ENCODE measurements at regions not wholly inside any gene's neighbourhood (a gene's known extent, or its start where the extent isn't known, plus 50 kb on each side); places are given as distances from the start of the nearest gene placed in this dataset.

- TF ChIP-seq CTCF (IDR thresholded peaks at IDR 0.05; ENCODE audit: low read depth, low read length), result no peak
- Histone ChIP-seq H3K27ac (no peak overlapping the region), H3K4me3 (ENCODE audit: low read depth, low read length) (no peak overlapping the region), H3K36me3 (no peaks in the 10 kb centered on the region), H3K9me3 (ENCODE audit: severe bottlenecking) (no peaks in the 10 kb centered on the region), H3K27me3 (ENCODE audit: insufficient read depth, low read depth, severe bottlenecking) (no peaks in the 10 kb centered on the region)
- DNase-seq, result no peak
Measured at GRCh38 chr1:30334767-30335166, 388.6 kb downstream of the MATN1 start.

- DNase-seq, result no peak
- Histone ChIP-seq H3K9me3 (ENCODE audit: severe bottlenecking) (no peaks in the 10 kb centered on the region), H3K27me3 (ENCODE audit: insufficient read depth, low read depth, severe bottlenecking) (no peaks in the 10 kb centered on the region), H3K36me3 (no peaks in the 10 kb centered on the region), H3K4me3 (ENCODE audit: low read depth, low read length) (no peak overlapping the region), H3K27ac (no peak overlapping the region)
- no peak for TF ChIP-seq CTCF (IDR thresholded peaks at IDR 0.05; ENCODE audit: low read depth, low read length)
Measured at GRCh38 chr1:30332116-30333094, 391.0 kb downstream of the MATN1 start.

- H3K9me3 ChIP-seq (ENCODE audit: severe bottlenecking), result no peaks in the 10 kb centered on the region
- no peaks in the 10 kb centered on the region for H3K36me3 ChIP-seq
- H3K27ac ChIP-seq, result no peak overlapping the region
- no peak overlapping the region for H3K4me3 ChIP-seq (ENCODE audit: low read depth, low read length)
- TF ChIP-seq CTCF (IDR thresholded peaks at IDR 0.05; ENCODE audit: low read depth, low read length), result no peak
- no peak for DNase-seq
- H3K27me3 ChIP-seq (ENCODE audit: insufficient read depth, low read depth, severe bottlenecking), result no peaks in the 10 kb centered on the region
Measured at GRCh38 chr1:30331415-30332065, 391.8 kb downstream of the MATN1 start.

- Histone ChIP-seq H3K36me3 (no peaks in the 10 kb centered on the region), H3K9me3 (ENCODE audit: severe bottlenecking) (no peaks in the 10 kb centered on the region), H3K27ac (no peak overlapping the region), H3K27me3 (ENCODE audit: insufficient read depth, low read depth, severe bottlenecking) (no peaks in the 10 kb centered on the region), H3K4me3 (ENCODE audit: low read depth, low read length) (no peak overlapping the region)
- TF ChIP-seq CTCF (IDR thresholded peaks at IDR 0.05; ENCODE audit: low read depth, low read length), result no peak
- no peak for DNase-seq
Measured at GRCh38 chr1:30330644-30331043, 392.7 kb downstream of the MATN1 start.

- no peak for TF ChIP-seq CTCF (IDR thresholded peaks at IDR 0.05; ENCODE audit: low read depth, low read length)
- no peaks in the 10 kb centered on the region for H3K27me3 ChIP-seq (ENCODE audit: insufficient read depth, low read depth, severe bottlenecking)
Measured at GRCh38 chr1:30329802-30330557, 393.4 kb downstream of the MATN1 start.

More at GRCh38 chr1:30329802-30330557, 393.4 kb downstream of the MATN1 start:
- DNase-seq, result no peak
- no peak overlapping the region for H3K4me3 ChIP-seq (ENCODE audit: low read depth, low read length)
- no peak overlapping the region for H3K27ac ChIP-seq
- H3K9me3 ChIP-seq (ENCODE audit: severe bottlenecking), result no peaks in the 10 kb centered on the region
- H3K36me3 ChIP-seq, result no peaks in the 10 kb centered on the region
